Heart right ventricle (tissue), 16 donors: ENCODE measurements at regions not wholly inside any gene's neighbourhood (a gene's known extent, or its start where the extent isn't known, plus 50 kb on each side); places are given as distances from the start of the nearest gene placed in this dataset.

Experiments used
- ATAC-seq, 8 donors: fragments of 200-7000 bp; cut with Tn5 transposase; one replicate each; pipeline ENCODE4 v1.9.1; 2020; ENCODE audit warnings: mild to moderate bottlenecking in 8 of 8, moderate library complexity in 8 of 8, moderate number of reproducible peaks in 1 of 8
- DNase-seq, 2 donors: peaks; one replicate each; pipeline ENCODE4 v3.0.0-alpha.2; 2020
- H3K27ac ChIP-seq, 10 donors: fragments of 200-600 bp; sonication (generic) in 2 of 10; one replicate each; pipeline versions ENCODE4 v1.5.0 to v1.8.0; 2020 to 2022; ENCODE audit warnings: mild to moderate bottlenecking in 3 of 10
- H3K27me3 ChIP-seq, 7 donors: fragments of 200-600 bp; one replicate each; pipeline ENCODE4 v1.8.0; 2021 to 2022; ENCODE audit warnings: mild to moderate bottlenecking in 2 of 7
- H3K36me3 ChIP-seq, 9 donors: fragments of 200-600 bp; sonication (generic) in 1 of 9; one replicate each; pipeline versions ENCODE4 v1.5.0 to v1.8.0; 2020 to 2022; ENCODE audit warnings: mild to moderate bottlenecking in 2 of 9
- H3K4me1 ChIP-seq, 9 donors: fragments of 200-600 bp; sonication (generic) in 1 of 9; one replicate each; pipeline versions ENCODE4 v1.5.0 to v1.8.0; 2020 to 2022; ENCODE audit warnings: mild to moderate bottlenecking in 4 of 9
- H3K4me3 ChIP-seq, 10 donors: fragments of 200-600 bp; sonication (generic) in 2 of 10; one replicate each; pipeline versions ENCODE4 v1.5.0 to v1.8.0; 2020 to 2022; ENCODE audit warnings: mild to moderate bottlenecking in 7 of 10, moderate library complexity in 2 of 10
- H3K9me3 ChIP-seq, 11 donors: fragments of 200-600 bp in 10 of 11; sonication (generic) in 2 of 11; one replicate each; pipeline versions ENCODE4 v1.5.0 to v1.8.0; 2013 to 2022; ENCODE audit warnings: mild to moderate bottlenecking in 2 of 11, control low read depth in 1 of 11, moderate library complexity in 1 of 11
- whole genome bisulfite sequencing, 2 donors: extraction: QIAGEN DNeasy Blood & Tissue Kit; methylation state at CpG; one replicate each; pipeline ENCODE4 v1.1.7; 2013; ENCODE audit warnings: inconsistent platforms in 1 of 2; 5-methylcytosine and 5-hydroxymethylcytosine counted together
- intact Hi-C, 10 donors: fragments of 100-400 bp; cut with DNase I; formaldehyde crosslinking; loops; one replicate each; pipeline versions ENCODE4 v1.11.1 to v1.14.2; 2022
- TF ChIP-seq, protein P1 (sequence below), 9 donors: fragments of 200-600 bp; sonication (generic) in 2 of 9; IDR thresholded peaks; one replicate each; pipeline versions ENCODE4 v1.5.0 to v1.8.0; 2021 to 2022; ENCODE audit warnings: antibody characterized with exemption in 9 of 9, mild to moderate bottlenecking in 5 of 9, moderate library complexity in 1 of 9
- donor health status: Arrhythmogenic right ventricular cardiomyopathy.
- donor health status: ischemic (EF 13 %, LVEDD 7.1; RV severe dilation, severe dysfunction).
- donor health status: healthy with polysubstance abuse.
- donor health status: DM: no; HTN: yes; CAD: no.
- donor health status: DM: no; HTN: no; CAD: no.
- donor health status: ischemic (EF 25% LVEDD 6.9; RV normal size, moderate dysfunction).
- donor health status: ischemic (EF 25% LVEDD 5.7; RV mildly dilated, moderate dysfunction).
- donor health status: healthy.
- donor health status: DM: yes; HTN: yes; CAD: no.
- donor health status: Ischemic cardiomyopathy.
- donor health status: ischemic (EF 35%, LVEDD 5.7; RV mildly dilated, moderate dysfunction).
- donor health status: nonischemic (EF 11% LVEDD 7.7; RV severe dilation, severe dysfunction).
- donor health status: DM: yes; HTN: yes; CAD: no.
- donor health status: PGD.
- donor health status: ischemic (EF 29% LVEDD 5.4; RV normal size, mild dysfunction).
- donor health status: nonischemic (EF 23%, LVEDD 6.1; RV moderate dilation, normal function).

DNA sequence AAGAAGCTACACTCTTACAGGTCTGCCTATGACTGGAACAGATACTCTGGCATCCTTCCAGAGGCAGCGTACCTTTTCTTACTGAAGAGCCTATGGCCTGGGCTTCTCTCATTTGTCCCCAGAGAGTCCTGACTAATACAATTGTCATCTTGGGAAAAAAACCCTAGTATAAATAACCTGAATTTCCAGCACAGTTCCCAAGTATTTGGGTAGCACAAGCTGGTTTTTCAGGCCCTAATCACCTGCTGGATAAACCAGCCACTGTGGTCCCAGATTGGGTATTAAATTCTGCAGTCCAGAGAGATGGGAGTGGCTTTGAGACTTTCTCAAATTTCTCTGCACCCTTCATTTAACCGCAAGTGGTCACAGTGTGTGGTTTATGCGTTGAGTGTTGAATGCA is 186.8 kb upstream of the NEBL start:
- no peaks in the 10 kb centered on the region for H3K36me3 ChIP-seq
- no peaks in the 10 kb centered on the region for H3K9me3 ChIP-seq
- TF ChIP-seq, protein P1, sequence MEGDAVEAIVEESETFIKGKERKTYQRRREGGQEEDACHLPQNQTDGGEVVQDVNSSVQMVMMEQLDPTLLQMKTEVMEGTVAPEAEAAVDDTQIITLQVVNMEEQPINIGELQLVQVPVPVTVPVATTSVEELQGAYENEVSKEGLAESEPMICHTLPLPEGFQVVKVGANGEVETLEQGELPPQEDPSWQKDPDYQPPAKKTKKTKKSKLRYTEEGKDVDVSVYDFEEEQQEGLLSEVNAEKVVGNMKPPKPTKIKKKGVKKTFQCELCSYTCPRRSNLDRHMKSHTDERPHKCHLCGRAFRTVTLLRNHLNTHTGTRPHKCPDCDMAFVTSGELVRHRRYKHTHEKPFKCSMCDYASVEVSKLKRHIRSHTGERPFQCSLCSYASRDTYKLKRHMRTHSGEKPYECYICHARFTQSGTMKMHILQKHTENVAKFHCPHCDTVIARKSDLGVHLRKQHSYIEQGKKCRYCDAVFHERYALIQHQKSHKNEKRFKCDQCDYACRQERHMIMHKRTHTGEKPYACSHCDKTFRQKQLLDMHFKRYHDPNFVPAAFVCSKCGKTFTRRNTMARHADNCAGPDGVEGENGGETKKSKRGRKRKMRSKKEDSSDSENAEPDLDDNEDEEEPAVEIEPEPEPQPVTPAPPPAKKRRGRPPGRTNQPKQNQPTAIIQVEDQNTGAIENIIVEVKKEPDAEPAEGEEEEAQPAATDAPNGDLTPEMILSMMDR (IDR thresholded peaks at IDR 0.05), result no peak
- DNase-seq (no peak), ATAC-seq (no peak)
- no peaks in the 10 kb centered on the region for H3K27me3 ChIP-seq
- WGBS, 2 donors, result 77 to 83% methylated on average over 3 of the region's 3 CpGs
- H3K4me1 ChIP-seq, result peaks cover 0 to 5% (median 0%) of the 10 kb centered on the region in 9 donors
- intact Hi-C loops, result loop anchor here in 2 of 10 donors (5.0 to 10.0 kb wide), 2 partner anchors 178 to 651 kb away; no protein-coding TSS in a partner anchor
- no peak overlapping the region for H3K27ac ChIP-seq
- no peak overlapping the region for H3K4me3 ChIP-seq

DNA sequence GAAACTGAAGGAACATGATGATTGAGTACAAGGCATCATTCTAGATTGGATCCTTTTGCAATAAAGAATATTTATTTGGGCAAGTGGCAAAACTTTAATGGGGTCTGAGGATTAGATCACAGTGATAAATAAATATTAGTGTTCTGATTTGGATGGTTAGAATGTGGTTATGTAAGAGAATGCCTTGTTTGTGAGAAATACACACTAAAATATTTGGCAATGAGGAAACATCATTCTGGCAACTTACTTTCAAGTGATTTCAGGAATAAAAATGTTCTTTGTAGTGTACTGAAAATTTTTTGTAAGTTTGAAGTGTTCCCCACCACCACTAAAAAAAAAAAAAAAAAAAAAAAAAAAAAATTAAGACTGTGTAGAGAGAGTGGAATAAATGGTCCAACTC is 185.1 kb upstream of the NEBL start:
- intact Hi-C loops, result loop anchor here in 2 of 10 donors (5.0 to 10.0 kb wide), 2 partner anchors 180 to 653 kb away; no protein-coding TSS in a partner anchor

DNA sequence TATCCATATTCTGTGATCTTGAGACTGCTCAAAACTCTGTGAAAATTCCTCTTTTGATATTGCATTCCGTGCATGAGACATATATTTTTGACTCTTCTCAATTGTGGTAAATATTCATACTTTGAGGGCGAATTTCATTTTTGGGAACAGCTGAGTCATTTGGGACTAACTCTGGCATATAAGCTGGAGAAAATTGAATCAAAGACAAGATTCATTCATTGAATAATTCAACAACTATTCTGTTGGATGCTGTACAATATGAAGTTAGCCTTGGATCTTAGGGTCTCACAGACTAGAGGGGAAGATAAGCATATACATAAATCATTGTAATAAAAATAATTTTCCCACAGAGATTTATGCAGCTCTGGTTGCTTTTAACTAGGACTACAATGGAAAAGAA is 183.2 kb upstream of the NEBL start:
- H3K36me3 ChIP-seq, result no peaks in the 10 kb centered on the region
- peaks cover 0 to 15% (median 0%) of the 10 kb centered on the region in 9 donors for H3K4me1 ChIP-seq
- intact Hi-C loops, result loop anchor here in 2 of 10 donors (2.0 to 10.0 kb wide), 3 partner anchors 182 to 655 kb away; no protein-coding TSS in a partner anchor
- H3K4me3 ChIP-seq, result no peak overlapping the region
- DNase-seq (no peak), ATAC-seq (no peak)
- no peaks in the 10 kb centered on the region for H3K27me3 ChIP-seq
- TF ChIP-seq, protein P1 (IDR thresholded peaks at IDR 0.05), result no peak
- 73 to 74% methylated on average over 2 of the region's 2 CpGs for WGBS, 2 donors
- no peaks in the 10 kb centered on the region for H3K9me3 ChIP-seq
- no peak overlapping the region for H3K27ac ChIP-seq

More for the DNA sequence above, 185.1 kb upstream of the NEBL start:
- no peak for ATAC-seq
- Histone ChIP-seq H3K4me3 (no peak overlapping the region), H3K4me1 (peaks cover 0 to 15% (median 0%) of the 10 kb centered on the region in 9 donors), H3K27ac (no peak overlapping the region), H3K27me3 (no peaks in the 10 kb centered on the region), H3K36me3 (no peaks in the 10 kb centered on the region), H3K9me3 (no peaks in the 10 kb centered on the region)
- TF ChIP-seq, protein P1 (IDR thresholded peaks at IDR 0.05), result no peak
- DNase-seq, result no peak

DNA sequence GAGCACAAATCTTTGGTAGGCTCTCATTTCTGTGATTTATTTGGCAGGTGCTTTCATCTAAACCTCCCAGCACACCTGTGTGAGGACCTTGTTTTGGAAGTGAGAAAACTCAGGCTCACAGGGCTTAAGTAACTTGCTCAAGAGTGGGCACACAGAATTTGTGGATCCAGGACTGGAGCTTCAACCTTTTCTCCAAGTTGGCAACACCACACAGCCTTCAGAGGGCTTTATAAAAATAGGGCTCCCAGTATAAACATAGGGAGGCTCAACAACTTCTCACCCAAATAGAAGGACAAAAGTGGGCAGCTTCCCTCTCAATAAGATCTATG is 182.2 kb upstream of the NEBL start:
- Histone ChIP-seq H3K9me3 (no peaks in the 10 kb centered on the region), H3K27ac (no peak overlapping the region), H3K36me3 (no peaks in the 10 kb centered on the region), H3K4me3 (no peak overlapping the region), H3K4me1 (peaks cover 0 to 15% (median 0%) of the 10 kb centered on the region in 9 donors), H3K27me3 (no peaks in the 10 kb centered on the region)
- TF ChIP-seq, protein P1 (IDR thresholded peaks at IDR 0.05), result no peak
- intact Hi-C loops, result loop anchor here in 8 of 10 donors (2.0 to 10.0 kb wide), 5 partner anchors 187 to 876 kb away; no protein-coding TSS in a partner anchor
- ATAC-seq (no peak), DNase-seq (no peak)
